Lower leg skin (tissue), 4 donors: ENCODE measurements at regions not wholly inside any gene's neighbourhood (a gene's known extent, or its start where the extent isn't known, plus 50 kb on each side); places are given as distances from the start of the nearest gene placed in this dataset.

Experiments
- DNase-seq, 2 donors: peaks; one replicate each; pipeline ENCODE4 v3.0.0-alpha.2; 2019; ENCODE audit warnings: low spot score in 2 of 2
- H3K4me3 ChIP-seq: fragments of 200-600 bp; sonication (generic); 2 replicates; pipeline ENCODE4 v1.5.1; 2017; ENCODE audit warnings: mild to moderate bottlenecking, low read depth; ENCODE audit not compliant: poor library complexity, severe bottlenecking
- POLR2A ChIP-seq, 2 donors: fragments of 450-650 bp; IDR thresholded peaks; one replicate each; pipeline ENCODE4 v1.6.1; 2016 to 2017; ENCODE audit warnings: antibody characterized with exemption in 2 of 2, mild to moderate bottlenecking in 1 of 2, moderate library complexity in 1 of 2
- WGBS, 2 donors: methylation state at CpG; one replicate each; pipeline ENCODE4 v1.1.5; 2018; 5-methylcytosine and 5-hydroxymethylcytosine counted together
- intact Hi-C: fragments of 100-400 bp; cut with DNase I; formaldehyde crosslinking; loops from one replicate; pipeline ENCODE4 v1.15.0; 2023; ENCODE audit warnings: low total_unique reads
- TF ChIP-seq, protein P1 (sequence below), 3 donors: fragments of 450-650 bp; IDR thresholded peaks; one replicate each; pipeline ENCODE4 v1.5.1; 2016; ENCODE audit warnings: antibody characterized with exemption in 3 of 3, mild to moderate bottlenecking in 3 of 3, moderate library complexity in 2 of 3

DNA sequence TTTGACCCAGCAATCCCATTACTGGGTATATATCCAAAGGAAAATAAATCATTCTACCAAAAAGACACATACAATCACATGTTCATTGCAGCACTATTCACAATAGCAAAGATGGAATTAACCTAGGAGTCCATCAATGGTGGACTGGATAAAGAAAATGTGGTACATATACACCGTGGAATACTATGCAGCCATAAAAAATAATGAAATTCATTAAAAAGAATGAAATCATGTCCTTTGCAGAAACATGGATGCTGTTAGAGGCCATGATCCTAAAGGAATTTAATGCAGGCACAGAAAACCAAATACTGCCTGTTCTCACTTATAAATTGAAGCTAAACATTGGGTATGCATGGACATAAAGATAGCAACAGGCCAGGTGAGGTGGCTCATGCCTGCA, 61.9 kb upstream of the BMP6 start:
- DNase-seq: no peak
- TF ChIP-seq, protein P1, sequence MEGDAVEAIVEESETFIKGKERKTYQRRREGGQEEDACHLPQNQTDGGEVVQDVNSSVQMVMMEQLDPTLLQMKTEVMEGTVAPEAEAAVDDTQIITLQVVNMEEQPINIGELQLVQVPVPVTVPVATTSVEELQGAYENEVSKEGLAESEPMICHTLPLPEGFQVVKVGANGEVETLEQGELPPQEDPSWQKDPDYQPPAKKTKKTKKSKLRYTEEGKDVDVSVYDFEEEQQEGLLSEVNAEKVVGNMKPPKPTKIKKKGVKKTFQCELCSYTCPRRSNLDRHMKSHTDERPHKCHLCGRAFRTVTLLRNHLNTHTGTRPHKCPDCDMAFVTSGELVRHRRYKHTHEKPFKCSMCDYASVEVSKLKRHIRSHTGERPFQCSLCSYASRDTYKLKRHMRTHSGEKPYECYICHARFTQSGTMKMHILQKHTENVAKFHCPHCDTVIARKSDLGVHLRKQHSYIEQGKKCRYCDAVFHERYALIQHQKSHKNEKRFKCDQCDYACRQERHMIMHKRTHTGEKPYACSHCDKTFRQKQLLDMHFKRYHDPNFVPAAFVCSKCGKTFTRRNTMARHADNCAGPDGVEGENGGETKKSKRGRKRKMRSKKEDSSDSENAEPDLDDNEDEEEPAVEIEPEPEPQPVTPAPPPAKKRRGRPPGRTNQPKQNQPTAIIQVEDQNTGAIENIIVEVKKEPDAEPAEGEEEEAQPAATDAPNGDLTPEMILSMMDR (IDR thresholded peaks at IDR 0.05): no peak
- TF ChIP-seq POLR2A (IDR thresholded peaks at IDR 0.05): no peak
- WGBS, 2 donors: 91% methylated on average over 1 of the region's 1 CpG
- no peak overlapping the region for H3K4me3 ChIP-seq
- intact Hi-C loops: no loop called here

DNA sequence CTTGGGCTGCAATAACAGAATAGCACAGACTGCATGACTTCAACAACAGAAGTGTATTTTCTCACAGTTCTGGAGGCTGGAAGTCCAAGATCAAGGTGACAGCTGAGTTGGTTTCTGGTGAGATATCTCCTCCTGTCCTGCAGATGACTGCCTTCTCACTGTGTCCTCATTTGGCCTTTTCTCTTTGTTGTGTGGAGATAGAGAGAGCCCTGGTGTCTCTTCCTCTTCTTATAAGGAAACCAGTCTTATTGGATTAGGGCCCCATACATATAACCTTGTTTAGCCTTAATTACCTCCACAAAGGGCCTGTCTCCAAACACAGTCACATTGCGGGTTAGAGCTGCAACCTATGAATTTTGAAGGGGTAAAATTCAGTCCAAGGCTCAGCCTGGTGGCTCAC, 57.0 kb upstream of the BMP6 start:
- intact Hi-C loops: no loop called here
- DNase-seq: no peak
- no peak for TF ChIP-seq POLR2A (IDR thresholded peaks at IDR 0.05)
- TF ChIP-seq, protein P1 (IDR thresholded peaks at IDR 0.05): no peak
- WGBS, 2 donors: 100% methylated on average over 1 of the region's 1 CpG
- no peak overlapping the region for H3K4me3 ChIP-seq

DNA sequence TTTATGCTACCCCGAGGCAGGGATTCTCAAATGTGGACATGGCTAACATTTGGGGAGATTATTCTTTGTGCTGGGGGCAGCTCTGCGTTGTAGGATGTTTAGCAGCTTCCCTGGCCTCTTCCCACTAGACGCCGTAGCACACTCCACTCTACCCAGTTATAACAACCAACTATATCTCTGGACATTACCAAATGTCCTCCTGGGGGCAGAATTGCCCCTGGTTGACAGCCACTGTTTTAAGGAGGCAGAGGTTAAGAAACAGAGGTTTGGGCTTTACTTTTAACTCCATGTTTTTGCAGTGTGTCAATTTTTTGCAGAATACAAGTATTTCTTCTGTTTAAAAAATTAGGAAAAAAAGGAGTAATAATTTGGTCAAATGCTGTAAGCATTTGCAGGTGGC, 56.2 kb upstream of the BMP6 start:
- TF ChIP-seq, protein P1 (IDR thresholded peaks at IDR 0.05): no peak
- no peak for TF ChIP-seq POLR2A (IDR thresholded peaks at IDR 0.05)
- no peak overlapping the region for H3K4me3 ChIP-seq
- 95% methylated on average over 4 of the region's 4 CpGs for WGBS, 2 donors
- no peak for DNase-seq
- intact Hi-C loops: no loop called here

DNA sequence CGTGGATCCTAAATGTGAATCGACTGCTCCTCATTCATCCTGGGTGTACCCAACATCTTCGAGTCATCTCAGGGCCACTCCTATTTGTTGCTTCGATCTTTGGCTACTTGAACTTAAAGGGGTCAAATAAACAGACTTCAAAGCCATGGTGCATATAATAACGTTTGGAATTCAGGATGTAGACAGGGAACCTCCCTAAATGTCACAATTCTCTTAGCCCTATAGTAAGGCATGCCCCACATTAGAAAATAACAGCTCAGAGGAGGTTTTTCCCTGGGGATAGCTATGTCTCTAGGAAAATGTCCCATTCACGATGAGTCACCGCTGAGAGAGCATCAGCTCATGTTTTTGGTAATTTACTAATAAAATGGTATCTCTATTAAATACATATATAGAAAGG, 54.8 kb upstream of the BMP6 start:
- TF ChIP-seq, protein P1 (IDR thresholded peaks at IDR 0.05): no peak
- intact Hi-C loops: no loop called here
- WGBS, 2 donors: 25 to 34% methylated on average over 7 of the region's 7 CpGs
- DNase-seq: no peak
- H3K4me3 ChIP-seq: no peak overlapping the region

DNA sequence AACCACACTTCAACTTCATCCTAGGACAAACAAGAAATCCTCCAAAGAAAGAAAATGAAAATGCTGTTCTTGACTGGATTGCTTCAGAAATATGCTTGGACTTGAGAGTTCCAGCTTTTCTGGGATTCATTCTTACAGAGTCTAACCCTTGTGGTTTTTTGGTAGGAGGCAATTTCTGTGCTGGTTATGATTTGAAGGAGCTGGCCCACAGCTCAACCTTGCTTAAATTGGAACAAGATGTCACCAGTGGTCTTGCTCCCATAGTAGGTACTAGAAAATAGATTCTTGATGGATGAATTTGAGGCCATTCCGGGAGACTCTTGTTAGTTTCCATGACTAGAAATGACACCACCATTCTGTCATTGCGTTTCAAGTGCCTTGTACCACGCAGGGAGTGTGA, 54.3 kb upstream of the BMP6 start:
- 57 to 74% methylated on average over 3 of the region's 3 CpGs for WGBS, 2 donors
- H3K4me3 ChIP-seq: no peak overlapping the region
- DNase-seq: no peak
- intact Hi-C loops: no loop called here
- TF ChIP-seq, protein P1 (IDR thresholded peaks at IDR 0.05): no peak
- no peak for TF ChIP-seq POLR2A (IDR thresholded peaks at IDR 0.05)
